H9 (cell line): ENCODE measurements at regions not wholly inside any gene's neighbourhood (a gene's known extent, or its start where the extent isn't known, plus 50 kb on each side); places are given as distances from the start of the nearest gene placed in this dataset.

Experiments used
- DNase-seq: peaks from one replicate; pipeline ENCODE4 v3.0.0-alpha.2; 2017
- H2AFZ ChIP-seq: one replicate; pipeline ENCODE4 v1.6.1; 2013; ENCODE audit warnings: mild to moderate bottlenecking, low read length, control low read depth, moderate library complexity
- H2AK5ac ChIP-seq: 2 replicates; pipeline ENCODE4 v1.6.1; 2013; ENCODE audit warnings: low read length, control low read depth, mixed read lengths; ENCODE audit not compliant: insufficient read length
- H2BK120ac ChIP-seq: one replicate; pipeline ENCODE4 v1.6.1; 2013; ENCODE audit warnings: low read depth, mild to moderate bottlenecking, low read length, control low read depth, inconsistent platforms; ENCODE audit not compliant: poor library complexity, severe bottlenecking
- H2BK12ac ChIP-seq: 2 replicates; pipeline ENCODE4 v1.6.1; 2013; ENCODE audit warnings: low read length, control low read depth, mixed read lengths, low read depth; ENCODE audit not compliant: insufficient read length
- H2BK15ac ChIP-seq: 2 replicates; pipeline ENCODE4 v1.6.1; 2013; ENCODE audit warnings: low read depth, low read length, control low read depth
- H2BK20ac ChIP-seq: one replicate; pipeline ENCODE4 v1.6.1; 2013; ENCODE audit warnings: low read depth, mild to moderate bottlenecking, low read length, control low read depth, inconsistent platforms; ENCODE audit not compliant: poor library complexity, severe bottlenecking
- H2BK5ac ChIP-seq: 2 replicates; pipeline ENCODE4 v1.6.1; 2013; ENCODE audit warnings: low read length, control low read depth, mixed read lengths; ENCODE audit not compliant: insufficient read length
- H3K14ac ChIP-seq: 2 replicates; pipeline ENCODE4 v1.6.1; 2013; ENCODE audit warnings: low read length, control low read depth; ENCODE audit not compliant: insufficient read depth
- H3K18ac ChIP-seq: 2 replicates; pipeline ENCODE4 v1.6.1; 2013; ENCODE audit warnings: low read depth, mild to moderate bottlenecking, mixed read lengths, low read length, control low read depth; ENCODE audit not compliant: insufficient read length
- H3K23ac ChIP-seq: 2 replicates; pipeline ENCODE4 v1.6.1; 2013; ENCODE audit warnings: low read length, control low read depth, mixed read lengths, low read depth; ENCODE audit not compliant: insufficient read length
- H3K23me2 ChIP-seq: 2 replicates; pipeline ENCODE4 v1.6.1; 2013; ENCODE audit warnings: low read depth, mild to moderate bottlenecking, mixed read lengths, low read length, control low read depth; ENCODE audit not compliant: insufficient read length, poor library complexity, severe bottlenecking
- H3K27ac ChIP-seq: 2 replicates; pipeline ENCODE4 v1.5.1; 2013; ENCODE audit warnings: low read length, control low read depth, mixed read lengths, low read depth; ENCODE audit not compliant: insufficient read length
- H3K27me3 ChIP-seq: 2 replicates; pipeline ENCODE4 v1.6.1; 2013; ENCODE audit warnings: low read length, control low read depth, inconsistent platforms; ENCODE audit not compliant: insufficient read depth
- H3K4ac ChIP-seq: 2 replicates; pipeline ENCODE4 v1.6.1; 2013; ENCODE audit warnings: low read depth, mild to moderate bottlenecking, control low read depth, inconsistent platforms, low read length, moderate library complexity
- H3K4me1 ChIP-seq: 2 replicates; pipeline ENCODE4 v1.6.1; 2013; ENCODE audit warnings: low read length, control low read depth, inconsistent platforms; ENCODE audit not compliant: insufficient read depth
- H3K4me2 ChIP-seq: 2 replicates; pipeline ENCODE4 v1.6.1; 2013; ENCODE audit warnings: low read length, control low read depth, mixed read lengths; ENCODE audit not compliant: insufficient read length, insufficient read depth
- H3K56ac ChIP-seq: 2 replicates; pipeline ENCODE4 v1.6.1; 2013; ENCODE audit warnings: low read depth, mild to moderate bottlenecking, mixed read lengths, low read length, control low read depth; ENCODE audit not compliant: insufficient read length
- H3K79me1 ChIP-seq: 2 replicates; pipeline ENCODE4 v1.6.1; 2013; ENCODE audit warnings: low read depth, mild to moderate bottlenecking, moderate library complexity, low read length, control low read depth, inconsistent platforms; ENCODE audit not compliant: insufficient read depth, poor library complexity, severe bottlenecking
- H3K79me2 ChIP-seq: 2 replicates; pipeline ENCODE4 v1.6.1; 2013; ENCODE audit warnings: low read length, control low read depth, inconsistent platforms; ENCODE audit not compliant: insufficient read depth
- H3K9ac ChIP-seq: 2 replicates; pipeline ENCODE4 v1.6.1; 2013; ENCODE audit warnings: low read length, control low read depth, mixed read lengths; ENCODE audit not compliant: insufficient read length; ENCODE audit errors: extremely low read depth
- H3K9me3 ChIP-seq: one replicate; pipeline ENCODE4 v1.6.1; 2013; ENCODE audit warnings: low read depth, low read length, inconsistent platforms; ENCODE audit not compliant: control insufficient read depth
- H3T11ph ChIP-seq: one replicate; pipeline ENCODE4 v1.6.1; 2013; ENCODE audit warnings: mild to moderate bottlenecking, low read length, control low read depth, inconsistent platforms
- H4K20me1 ChIP-seq: one replicate; pipeline ENCODE4 v1.6.1; 2013; ENCODE audit not compliant: control insufficient read depth, insufficient read length, insufficient read depth
- H4K5ac ChIP-seq: 2 replicates; pipeline ENCODE4 v1.6.1; 2013; ENCODE audit warnings: low read depth, mild to moderate bottlenecking, mixed read lengths, low read length, control low read depth; ENCODE audit not compliant: insufficient read length
- H4K8ac ChIP-seq: replicated peaks from 2 replicates; pipeline ENCODE4 v1.6.1; 2013; ENCODE audit warnings: low read length, control low read depth, mixed read lengths, low read depth; ENCODE audit not compliant: insufficient read length
- H4K91ac ChIP-seq: 2 replicates; pipeline ENCODE4 v1.6.1; 2013; ENCODE audit warnings: low read depth, mild to moderate bottlenecking, moderate library complexity, mixed read lengths, low read length, control low read depth; ENCODE audit not compliant: insufficient read length
- H3K27ac Mint-ChIP-seq, 3 experiments: 2 replicates in 2 of 3; 3 replicates in 1 of 3; pipeline ENCODE4 v1.8.0; 2020 to 2021; ENCODE audit warnings: mixed read lengths in 3 of 3, mild to moderate bottlenecking in 1 of 3, moderate library complexity in 1 of 3
- H3K27me3 Mint-ChIP-seq: 2 replicates; pipeline ENCODE4 v1.8.0; 2021; ENCODE audit warnings: low read depth, mild to moderate bottlenecking, moderate library complexity, mixed read lengths
- H3K36me3 Mint-ChIP-seq, 3 experiments: 2 replicates in 2 of 3; 3 replicates in 1 of 3; pipeline ENCODE4 v1.8.0; 2020 to 2021; ENCODE audit warnings: low read depth in 3 of 3, mixed read lengths in 3 of 3; ENCODE audit not compliant: insufficient read depth in 1 of 3
- H3K4me1 Mint-ChIP-seq, 2 experiments: 2 replicates each; pipeline ENCODE4 v1.8.0; 2020; ENCODE audit warnings: mixed read lengths in 2 of 2
- H3K4me3 Mint-ChIP-seq, 2 experiments: 2 replicates in 1 of 2; 3 replicates in 1 of 2; pipeline ENCODE4 v1.8.0; 2020 to 2021; ENCODE audit warnings: mild to moderate bottlenecking in 2 of 2, mixed read lengths in 2 of 2, moderate library complexity in 1 of 2
- H3K9me3 Mint-ChIP-seq, 2 experiments: 2 replicates in 1 of 2; 3 replicates in 1 of 2; pipeline ENCODE4 v1.8.0; 2020; ENCODE audit warnings: mild to moderate bottlenecking in 2 of 2, mixed read lengths in 2 of 2, moderate library complexity in 1 of 2
- WGBS: extraction: QIAGEN DNeasy Blood & Tissue Kit; methylation state at CpG from one replicate; pipeline ENCODE4 v1.1.7; 2013; ENCODE audit warnings: missing lambda C conversion rate, low lambda C conversion rate, mixed read lengths; ENCODE audit not compliant: insufficient read length; ENCODE audit errors: extremely low coverage; 5-methylcytosine and 5-hydroxymethylcytosine counted together
- TF ChIP-seq, protein P1 (sequence below): fragments of 200-600 bp; sonication (generic); conservative IDR thresholded peaks from 3 replicates; pipeline ENCODE4 v1.8.0; 2021; ENCODE audit warnings: antibody characterized with exemption, mild to moderate bottlenecking

DNA sequence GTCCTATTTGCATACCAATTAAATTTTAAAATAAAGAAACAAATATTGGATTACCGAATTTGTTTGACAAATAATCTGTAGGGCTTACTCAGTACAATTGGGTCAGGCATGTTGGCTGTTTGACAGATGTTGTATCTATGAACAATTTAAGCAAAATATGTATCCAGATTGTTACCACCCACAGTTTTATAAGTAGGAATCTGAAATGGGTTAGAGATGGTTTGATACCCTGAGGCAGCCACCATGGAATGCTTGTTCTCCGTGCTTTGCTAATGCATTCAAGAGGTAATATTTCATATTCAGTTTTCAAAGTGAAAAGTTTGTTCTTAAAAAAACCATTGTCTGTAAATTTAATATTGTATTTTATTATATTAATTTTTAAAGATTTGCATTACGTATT, 285.1 kb upstream of the ARRDC3 start:
- TF ChIP-seq, protein P1, sequence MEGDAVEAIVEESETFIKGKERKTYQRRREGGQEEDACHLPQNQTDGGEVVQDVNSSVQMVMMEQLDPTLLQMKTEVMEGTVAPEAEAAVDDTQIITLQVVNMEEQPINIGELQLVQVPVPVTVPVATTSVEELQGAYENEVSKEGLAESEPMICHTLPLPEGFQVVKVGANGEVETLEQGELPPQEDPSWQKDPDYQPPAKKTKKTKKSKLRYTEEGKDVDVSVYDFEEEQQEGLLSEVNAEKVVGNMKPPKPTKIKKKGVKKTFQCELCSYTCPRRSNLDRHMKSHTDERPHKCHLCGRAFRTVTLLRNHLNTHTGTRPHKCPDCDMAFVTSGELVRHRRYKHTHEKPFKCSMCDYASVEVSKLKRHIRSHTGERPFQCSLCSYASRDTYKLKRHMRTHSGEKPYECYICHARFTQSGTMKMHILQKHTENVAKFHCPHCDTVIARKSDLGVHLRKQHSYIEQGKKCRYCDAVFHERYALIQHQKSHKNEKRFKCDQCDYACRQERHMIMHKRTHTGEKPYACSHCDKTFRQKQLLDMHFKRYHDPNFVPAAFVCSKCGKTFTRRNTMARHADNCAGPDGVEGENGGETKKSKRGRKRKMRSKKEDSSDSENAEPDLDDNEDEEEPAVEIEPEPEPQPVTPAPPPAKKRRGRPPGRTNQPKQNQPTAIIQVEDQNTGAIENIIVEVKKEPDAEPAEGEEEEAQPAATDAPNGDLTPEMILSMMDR: no peak
- Histone ChIP-seq H4K5ac (no peak overlapping the region), H3K79me2 (no peaks in the 10 kb centered on the region), H2BK20ac (no peak overlapping the region), H2AK5ac (no peak overlapping the region), H3K27me3 (no peaks in the 10 kb centered on the region; the same call in 1 of the 2 replicates), H3K23ac (no peak overlapping the region), H2BK5ac (no peak overlapping the region), H3K4me1 (no peaks in the 10 kb centered on the region), H2BK15ac (no peak overlapping the region), H3K4ac (no peak overlapping the region), H3K9ac (no peak overlapping the region), H4K20me1 (no peaks in the 10 kb centered on the region), H3K18ac (no peak overlapping the region), H2BK120ac (no peak overlapping the region), H4K8ac (no peak overlapping the region), H3K9me3 (no peaks in the 10 kb centered on the region), H3K79me1 (no peaks in the 10 kb centered on the region), H3T11ph (no peak overlapping the region), H2BK12ac (no peak overlapping the region), H4K91ac (no peak overlapping the region), H3K23me2 (no peaks in the 10 kb centered on the region), H2AFZ (no peak overlapping the region), H3K14ac (no peak overlapping the region), H3K27ac (no peak overlapping the region), H3K4me2 (no peak overlapping the region), H3K56ac (no peak overlapping the region)
- H3K27ac Mint-ChIP-seq: no peak overlapping the region
- H3K9me3 Mint-ChIP-seq: no peaks in the 10 kb centered on the region
- no peak overlapping the region for H3K4me3 Mint-ChIP-seq
- DNase-seq: no peak
- H3K36me3 Mint-ChIP-seq: no peaks in the 10 kb centered on the region; a peak in 1 of 7 replicates
- no peaks in the 10 kb centered on the region for H3K27me3 Mint-ChIP-seq
- peaks cover 9 to 10% of the 10 kb centered on the region in 2 experiments for H3K4me1 Mint-ChIP-seq
- WGBS: no CpG with 5 or more reads among the region's 3 CpGs
